ENCODE measurements at regions not wholly inside any gene's neighbourhood (a gene's known extent, or its start where the extent isn't known, plus 50 kb on each side); places are given as distances from the start of the nearest gene placed in this dataset.

- TF ChIP-seq POLR2A (IDR thresholded peaks at IDR 0.05) (no peak), POLR2AphosphoS5 (IDR thresholded peaks at IDR 0.05) (no peak)
- TF ChIP-seq, protein P1, sequence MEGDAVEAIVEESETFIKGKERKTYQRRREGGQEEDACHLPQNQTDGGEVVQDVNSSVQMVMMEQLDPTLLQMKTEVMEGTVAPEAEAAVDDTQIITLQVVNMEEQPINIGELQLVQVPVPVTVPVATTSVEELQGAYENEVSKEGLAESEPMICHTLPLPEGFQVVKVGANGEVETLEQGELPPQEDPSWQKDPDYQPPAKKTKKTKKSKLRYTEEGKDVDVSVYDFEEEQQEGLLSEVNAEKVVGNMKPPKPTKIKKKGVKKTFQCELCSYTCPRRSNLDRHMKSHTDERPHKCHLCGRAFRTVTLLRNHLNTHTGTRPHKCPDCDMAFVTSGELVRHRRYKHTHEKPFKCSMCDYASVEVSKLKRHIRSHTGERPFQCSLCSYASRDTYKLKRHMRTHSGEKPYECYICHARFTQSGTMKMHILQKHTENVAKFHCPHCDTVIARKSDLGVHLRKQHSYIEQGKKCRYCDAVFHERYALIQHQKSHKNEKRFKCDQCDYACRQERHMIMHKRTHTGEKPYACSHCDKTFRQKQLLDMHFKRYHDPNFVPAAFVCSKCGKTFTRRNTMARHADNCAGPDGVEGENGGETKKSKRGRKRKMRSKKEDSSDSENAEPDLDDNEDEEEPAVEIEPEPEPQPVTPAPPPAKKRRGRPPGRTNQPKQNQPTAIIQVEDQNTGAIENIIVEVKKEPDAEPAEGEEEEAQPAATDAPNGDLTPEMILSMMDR (IDR thresholded peaks at IDR 0.05) = no peak
Observed at GRCh38 chr14:96145116-96145864, 59.3 kb upstream of the BDKRB2 start.

Data from prostate gland (tissue), 2 donors.